OCI-LY3 (cell line): ENCODE measurements at regions not wholly inside any gene's neighbourhood (a gene's known extent, or its start where the extent isn't known, plus 50 kb on each side); places are given as distances from the start of the nearest gene placed in this dataset.

Experiments
- CTCF ChIP-seq: fragments of 200-600, 300-600 bp; sonication (generic); IDR thresholded peaks from 2 replicates; pipeline ENCODE4 v1.5.1; 2014; ENCODE audit warnings: antibody characterized with exemption, low read length, low read depth
- EZH2phosphoT487 ChIP-seq: fragments of 200-600 bp; shearing (Covaris generic); IDR thresholded peaks from 2 replicates; pipeline ENCODE4 v1.6.1; 2018; ENCODE audit warnings: antibody characterized with exemption, mixed run types, low read depth

- TF ChIP-seq CTCF (no peak), EZH2phosphoT487 (no peak)
Observed at GRCh38 chr13:50573066-50573465, 270.4 kb downstream of the DLEU7 start.
